Ammon's horn (tissue), 1 donor: ENCODE measurements at regions not wholly inside any gene's neighbourhood (a gene's known extent, or its start where the extent isn't known, plus 50 kb on each side); places are given as distances from the start of the nearest gene placed in this dataset.

Source experiments
- DNase-seq: peaks from one replicate; pipeline ENCODE4 v3.0.0-alpha.2; 2016; ENCODE audit warnings: low spot score

DNA sequence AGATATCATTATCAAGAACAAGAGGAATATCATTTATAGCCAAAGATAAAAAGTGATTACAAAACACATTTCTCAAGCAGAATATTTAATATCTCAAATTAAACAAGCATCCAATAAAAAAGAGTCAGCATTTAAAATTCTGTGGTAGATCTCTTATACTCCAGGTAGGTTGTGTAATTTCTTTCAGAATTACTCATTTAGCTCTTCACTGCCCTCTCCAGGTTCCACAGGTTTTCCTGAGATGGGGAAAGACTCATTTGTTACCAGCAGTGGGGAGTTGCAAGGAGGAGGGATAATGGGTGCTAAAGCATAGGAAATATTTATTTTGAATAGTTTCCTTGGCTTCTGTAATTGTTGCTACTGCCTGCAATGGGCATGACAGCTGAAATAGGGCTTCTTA, 83.1 kb upstream of the RASGRP1 start:
- no peak for DNase-seq

DNA sequence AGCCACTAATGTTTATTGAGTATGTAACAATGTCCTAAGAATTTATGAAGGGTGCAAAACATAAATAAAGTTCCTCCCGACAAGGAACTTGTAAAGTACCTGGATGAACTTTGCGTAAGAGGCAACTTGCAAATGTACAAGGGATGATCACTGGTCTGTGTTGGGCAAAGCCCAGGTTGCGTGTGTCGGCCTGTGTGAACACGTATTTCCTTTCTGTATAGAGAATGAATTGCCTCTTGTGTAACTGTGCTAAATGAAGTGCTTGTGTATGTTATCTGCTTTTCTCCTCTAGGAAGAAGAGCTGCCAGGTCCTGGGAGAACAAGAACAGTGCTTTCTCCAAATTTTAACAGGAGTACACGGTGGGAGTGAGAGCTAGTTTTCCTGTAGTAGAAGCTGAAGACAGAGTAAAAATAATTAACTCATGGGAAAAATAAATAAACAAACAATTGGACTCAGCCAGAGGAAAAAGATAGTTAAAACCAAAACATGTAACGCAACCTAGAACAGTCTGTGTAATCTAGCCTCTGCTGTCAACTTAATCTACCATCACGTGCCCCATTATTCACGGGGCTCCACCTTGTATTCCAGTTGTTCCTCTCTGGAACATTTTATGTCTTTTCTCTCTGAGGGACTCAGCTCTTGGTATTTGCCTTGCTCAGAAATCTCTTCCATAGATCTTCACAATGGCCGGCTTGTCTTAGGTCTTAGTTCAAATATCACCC, 83.7 kb upstream of the RASGRP1 start:
- DNase-seq, result no peak

DNA sequence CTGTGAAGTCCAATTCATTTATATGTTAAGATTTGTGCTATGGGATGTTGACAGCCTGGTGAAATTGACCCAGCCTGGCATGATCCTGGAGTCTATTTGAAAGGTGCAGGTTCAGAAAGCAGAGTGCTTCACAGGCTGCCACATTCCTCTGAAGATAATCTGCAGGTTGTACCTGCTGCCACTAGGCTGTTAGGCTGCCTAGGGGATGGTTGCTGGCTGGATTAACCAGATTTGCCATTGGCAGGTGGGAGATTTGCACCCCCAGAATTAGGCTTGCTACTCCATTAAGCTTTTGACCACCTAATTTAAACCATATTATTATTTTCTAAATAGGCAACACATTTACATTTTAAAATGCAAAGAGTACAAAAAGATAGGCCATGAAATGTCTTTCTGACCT, 85.8 kb upstream of the RASGRP1 start:
- DNase-seq, result no peak

DNA sequence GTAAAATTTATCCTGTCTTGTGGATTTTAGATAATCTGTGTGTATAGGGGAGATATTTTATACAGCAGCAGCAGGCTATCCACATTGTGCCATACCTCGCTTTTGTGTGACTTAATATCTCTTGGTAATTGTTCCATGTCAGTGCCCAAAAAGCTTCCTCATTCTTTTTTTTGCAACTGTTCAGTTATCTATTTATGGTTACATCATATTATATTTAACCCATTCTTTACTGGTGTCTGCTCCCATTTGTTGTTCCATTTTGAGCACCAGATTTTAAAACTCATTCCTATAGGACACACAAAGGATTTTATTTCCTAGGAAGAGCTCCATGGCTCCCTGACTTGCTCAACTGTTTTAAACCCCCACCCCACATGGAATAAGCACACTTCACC, 86.3 kb upstream of the RASGRP1 start:
- DNase-seq, result no peak

GRCh38 chr15:38651328-38652038, 86.9 kb upstream of the RASGRP1 start:
- no peak for DNase-seq

GRCh38 chr15:38652183-38652794, 87.7 kb upstream of the RASGRP1 start:
- DNase-seq, result no peak

DNA sequence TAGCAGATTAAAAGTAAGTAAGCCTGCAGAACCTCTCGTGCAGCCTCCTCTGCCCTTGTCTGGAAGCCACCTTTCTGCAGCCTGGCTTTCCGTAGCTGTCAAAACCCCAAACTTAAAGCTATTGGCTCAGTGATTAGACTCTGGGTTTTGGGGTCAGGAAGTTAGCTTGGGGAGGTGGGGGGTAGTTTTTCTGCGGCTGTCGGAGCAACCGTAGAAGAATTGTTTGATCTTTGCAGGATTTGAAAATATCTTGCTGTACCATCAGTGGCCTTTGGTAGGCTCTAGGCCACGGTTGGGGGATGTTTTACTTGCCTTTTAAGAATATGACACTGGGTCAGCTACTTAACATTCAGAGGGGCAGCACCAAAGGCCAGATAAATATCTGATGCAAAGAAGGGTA, 88.4 kb upstream of the RASGRP1 start:
- DNase-seq, result no peak

GRCh38 chr15:38658431-38658830, 93.8 kb upstream of the RASGRP1 start:
- DNase-seq, result no peak

GRCh38 chr15:38660738-38661137, 96.1 kb upstream of the RASGRP1 start:
- DNase-seq, result no peak

DNA sequence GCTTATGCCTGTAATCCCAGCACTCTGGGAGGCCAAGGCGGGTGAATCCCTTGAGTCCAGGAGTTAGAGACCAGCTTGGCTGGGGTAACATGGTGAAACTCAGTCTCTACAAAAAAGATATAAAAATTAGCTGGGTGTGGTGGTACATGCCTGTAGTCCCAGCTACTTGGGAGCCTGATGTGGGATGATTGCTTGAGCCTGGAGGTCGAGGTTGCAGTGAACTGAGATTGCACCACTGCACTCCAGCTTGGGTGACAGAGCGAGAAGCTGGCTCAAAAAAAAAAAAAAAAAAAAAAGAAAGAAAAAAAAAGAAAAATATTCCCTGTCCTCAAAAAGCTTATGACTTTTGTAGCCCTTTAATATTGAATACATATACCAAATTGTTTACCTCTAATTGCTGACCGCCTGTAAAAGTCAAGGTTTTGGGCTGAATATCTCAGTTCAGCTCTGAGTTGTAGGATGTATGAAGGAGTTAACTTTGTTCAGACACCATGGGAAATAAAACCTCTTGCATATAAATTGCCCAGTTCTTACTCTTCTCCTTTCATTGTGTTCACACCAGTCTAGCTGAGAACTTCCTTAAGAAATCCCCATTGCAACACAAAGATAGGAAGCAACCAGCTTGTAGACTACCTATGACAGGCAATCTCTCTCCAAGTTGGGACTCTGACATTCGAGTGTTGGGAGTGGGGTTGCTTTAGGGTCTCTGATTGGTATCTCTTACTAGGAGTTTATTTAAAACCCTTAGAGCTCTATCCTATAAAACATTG, 97.6 kb upstream of the RASGRP1 start:
- no peak for DNase-seq

- DNase-seq, result no peak
These were observed 98.2 kb upstream of the RASGRP1 start for GRCh38 chr15:38662805-38663204.

- DNase-seq, result no peak
These were observed 101.1 kb upstream of the RASGRP1 start for GRCh38 chr15:38665586-38666305.

- DNase-seq, result no peak
These were observed 102.4 kb upstream of the RASGRP1 start for GRCh38 chr15:38666865-38667510.

DNA sequence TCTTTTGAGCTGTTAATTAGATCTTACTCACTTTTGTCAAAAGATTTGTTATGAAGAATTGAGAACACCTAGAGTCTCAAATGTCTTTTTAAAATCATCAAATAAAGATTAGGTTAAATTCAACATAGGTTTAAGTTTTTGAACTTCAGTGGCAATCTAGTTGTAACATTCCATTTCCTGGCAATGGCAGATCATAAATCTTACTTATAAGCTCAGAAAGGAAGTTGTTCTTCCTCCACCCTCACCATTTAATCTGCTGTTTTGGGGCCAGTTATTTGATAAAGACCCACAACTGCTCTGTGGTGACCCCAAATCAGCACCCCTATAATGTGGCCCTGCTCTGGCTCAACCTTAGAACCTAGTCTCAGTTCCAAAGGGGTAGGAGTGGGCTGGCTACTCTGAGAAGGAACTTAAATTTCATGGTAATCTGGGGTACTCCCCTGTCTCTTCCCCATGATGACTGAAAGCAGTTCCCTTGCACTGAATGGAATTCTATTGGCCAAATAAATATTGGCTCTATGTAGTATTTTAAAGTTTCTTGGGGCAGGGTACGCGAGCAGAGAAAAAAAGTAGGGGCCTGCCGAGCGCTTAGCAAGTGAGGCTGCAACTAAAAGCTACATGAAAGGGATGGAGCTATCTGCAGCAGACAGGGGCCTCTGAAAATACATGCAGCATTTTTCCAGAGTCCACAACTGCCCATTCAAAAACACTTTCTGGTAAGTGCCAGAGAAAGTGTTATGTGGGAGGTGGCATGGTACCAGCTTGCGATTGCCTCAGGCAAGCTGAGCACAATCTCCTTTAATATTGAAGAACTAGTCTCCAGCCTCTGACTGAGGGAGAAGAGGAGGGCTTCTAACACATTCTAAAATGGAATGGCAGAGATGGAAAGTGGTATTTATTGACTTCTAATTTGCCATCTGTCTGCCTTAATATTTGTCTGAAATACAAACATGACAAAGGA, 103.6 kb upstream of the RASGRP1 start:
- no peak for DNase-seq

DNA sequence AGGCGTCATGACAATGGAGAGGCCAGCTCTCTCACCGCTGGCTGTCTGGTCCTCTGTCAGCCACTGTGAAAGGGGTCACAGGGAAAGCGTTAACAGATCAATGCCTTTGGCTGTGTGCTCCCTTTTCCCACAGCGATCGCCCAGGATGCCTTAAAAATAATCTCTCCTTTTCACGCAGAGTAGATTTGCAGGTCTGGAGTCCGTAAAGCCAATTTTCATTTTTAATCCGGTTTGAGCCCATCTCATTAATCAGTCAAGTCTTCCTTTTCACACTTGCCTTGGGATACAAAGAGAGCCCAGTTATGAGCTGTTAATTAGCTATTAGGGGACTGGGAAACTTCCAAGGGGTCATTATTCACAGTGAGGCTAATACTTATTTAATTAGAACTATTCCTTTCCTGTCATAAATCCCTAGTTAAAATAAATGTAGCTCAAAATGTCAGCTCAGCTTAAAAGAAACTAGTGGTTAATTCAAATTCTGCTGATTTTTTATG, 104.3 kb upstream of the RASGRP1 start:
- no peak for DNase-seq

- DNase-seq, result no peak
These were observed 105.8 kb upstream of the RASGRP1 start for GRCh38 chr15:38670128-38671005.

GRCh38 chr15:38671006-38671387, 106.4 kb upstream of the RASGRP1 start:
- DNase-seq, result no peak

DNA sequence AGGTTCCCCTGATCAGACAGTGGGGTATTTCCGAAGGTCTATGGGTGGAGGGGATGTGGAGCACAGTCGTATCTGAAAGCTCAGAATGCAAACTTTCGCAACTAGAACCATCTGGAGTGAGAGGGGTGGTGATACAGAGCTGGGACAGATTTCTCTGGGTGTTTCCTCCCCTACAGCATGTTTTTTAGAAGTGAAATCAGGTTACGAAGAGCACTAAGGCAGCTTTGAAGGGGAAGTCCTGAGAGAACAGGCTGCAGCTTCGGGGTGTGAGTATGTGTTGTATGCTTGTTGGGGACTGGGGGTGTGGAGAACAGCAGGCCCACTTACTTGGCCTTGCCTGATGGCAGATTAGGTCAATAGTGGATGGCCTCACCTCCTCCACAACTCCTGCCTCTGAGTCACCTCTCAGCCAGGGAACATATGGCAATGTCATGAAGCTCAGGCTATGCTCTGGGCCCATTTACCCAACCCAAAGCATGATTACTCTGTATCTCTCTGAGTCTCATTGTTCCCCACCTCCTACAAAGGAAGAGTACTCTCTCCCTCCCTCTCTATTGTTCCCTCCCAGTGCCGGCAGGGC, 107.2 kb upstream of the RASGRP1 start:
- DNase-seq, result peak; percentile 58

DNA sequence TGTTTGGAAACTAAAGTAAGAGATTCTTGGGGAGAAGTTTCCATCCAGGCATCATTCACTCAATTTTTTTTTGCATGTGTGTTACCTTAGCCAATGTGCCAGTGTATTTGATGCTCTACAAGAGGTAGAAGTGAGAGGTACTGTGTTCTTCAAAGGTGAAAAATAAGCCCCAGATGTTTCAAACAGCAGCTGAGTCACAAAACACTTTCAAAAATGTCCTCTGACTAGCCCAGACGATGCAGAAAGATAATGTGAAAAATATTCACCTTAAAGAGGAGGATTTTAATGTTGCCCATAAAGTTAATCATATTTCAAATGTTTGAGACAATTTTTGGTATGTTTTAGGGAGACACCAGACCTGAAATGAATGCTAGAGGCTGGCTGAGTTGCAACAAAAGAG, 107.7 kb upstream of the RASGRP1 start:
- no peak for DNase-seq
